Limb (tissue), 2 donors: ENCODE measurements at regions not wholly inside any gene's neighbourhood (a gene's known extent, or its start where the extent isn't known, plus 50 kb on each side); places are given as distances from the start of the nearest gene placed in this dataset.
"Not testable (repeated sequence)": the region's sequence is repeated elsewhere in the genome, so short reads cannot be mapped to it uniquely, and the experiment has no call there.

Experiments used
- DNase-seq, 2 donors: peaks; one replicate each; pipeline ENCODE4 v3.0.0-alpha.2; 2016; ENCODE audit errors: extremely low spot score in 2 of 2

GRCh38 chr11:21723678-21724077, 469.2 kb upstream of the ANO5 start:
- no peak for DNase-seq

- DNase-seq, result no peak
Measured at GRCh38 chr11:21727102-21727501, 465.8 kb upstream of the ANO5 start.

GRCh38 chr11:21736404-21736803, 456.5 kb upstream of the ANO5 start:
- no peak for DNase-seq

DNA sequence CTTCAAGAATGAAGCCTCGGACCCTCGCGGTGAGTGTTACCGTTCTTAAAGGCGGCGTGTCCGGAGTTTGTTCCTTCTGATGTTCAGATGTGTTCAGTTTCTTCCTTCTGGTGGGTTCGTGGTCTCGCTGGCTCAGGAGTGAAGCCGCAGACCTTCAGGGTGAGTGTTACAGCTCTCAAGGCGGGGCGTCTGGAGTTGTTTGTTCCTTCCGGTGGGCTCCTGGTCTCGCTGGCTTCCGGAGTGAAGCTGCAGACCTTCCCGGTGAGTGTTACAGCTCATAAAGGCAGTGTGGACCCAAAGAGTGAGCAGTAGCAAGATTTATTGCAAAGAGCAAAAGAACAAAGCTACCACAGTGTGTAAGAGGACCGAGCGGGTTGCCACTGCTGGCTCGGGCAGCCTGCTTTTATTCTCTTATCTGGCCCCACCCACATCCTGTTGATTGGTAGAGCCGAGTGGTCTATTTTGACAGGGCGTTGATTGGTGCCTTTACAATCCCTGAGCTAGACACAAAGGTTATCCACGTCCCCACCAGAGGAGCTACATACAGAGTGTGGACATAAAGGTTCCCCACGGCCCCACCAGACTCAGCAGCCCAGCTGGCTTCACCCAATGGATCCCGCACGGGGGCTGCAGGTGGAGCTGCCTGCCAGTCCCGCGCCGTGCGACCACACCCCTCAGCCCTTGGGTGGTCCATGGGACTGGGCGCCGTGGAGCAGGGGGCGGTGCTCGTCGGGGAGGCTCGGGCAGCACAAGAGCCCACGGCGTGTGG, 440.2 kb upstream of the ANO5 start:
- DNase-seq, result not testable (repeated sequence)

DNA sequence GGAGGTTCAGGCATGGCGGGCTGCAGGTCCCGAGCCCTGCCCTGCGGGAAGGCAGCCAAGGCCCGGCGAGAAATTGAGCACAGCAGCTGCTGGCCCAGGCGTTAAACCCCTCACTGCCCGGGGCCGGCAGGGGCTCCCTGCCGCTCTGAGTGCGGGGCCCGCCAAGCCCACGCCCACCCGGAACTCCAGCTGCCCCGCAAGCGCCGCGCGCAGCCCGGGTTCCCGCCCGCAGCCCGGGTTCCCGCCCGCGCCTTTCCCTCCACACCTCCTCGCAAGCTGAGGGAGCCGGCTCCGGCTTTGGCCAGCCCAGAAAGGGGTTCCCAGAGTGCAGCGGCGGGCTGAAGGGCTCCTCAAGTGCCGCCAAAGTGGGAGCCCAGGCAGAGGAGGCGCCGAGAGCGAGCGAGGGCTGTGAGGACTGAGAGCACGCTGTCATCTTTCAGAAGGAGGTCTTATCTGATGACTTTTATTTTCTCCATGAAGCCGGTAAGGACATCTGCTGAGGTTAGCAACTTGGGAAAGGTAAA, 439.6 kb upstream of the ANO5 start:
- not testable (repeated sequence) for DNase-seq

DNA sequence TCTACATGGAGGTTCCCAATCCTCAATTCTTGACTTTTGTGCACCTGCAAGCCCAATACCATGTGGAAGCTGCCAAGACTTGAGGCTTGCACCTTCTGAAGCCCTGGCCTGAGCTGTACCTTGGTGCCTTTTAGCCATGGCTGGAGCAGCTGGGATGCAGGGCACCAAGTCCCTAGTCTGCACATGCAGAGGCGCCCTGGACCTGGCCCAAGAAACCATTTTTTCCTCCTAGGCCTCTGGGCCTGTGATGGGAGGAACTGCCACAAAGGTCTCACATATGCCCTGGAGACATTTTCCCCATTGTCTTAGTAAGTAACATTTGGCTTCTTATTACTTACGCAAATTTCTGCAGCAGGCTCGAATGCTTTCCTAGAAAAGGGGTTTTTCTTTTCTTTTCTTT, 431.9 kb upstream of the ANO5 start:
- no peak for DNase-seq

GRCh38 chr11:21768388-21768787, 424.5 kb upstream of the ANO5 start:
- no peak for DNase-seq

DNA sequence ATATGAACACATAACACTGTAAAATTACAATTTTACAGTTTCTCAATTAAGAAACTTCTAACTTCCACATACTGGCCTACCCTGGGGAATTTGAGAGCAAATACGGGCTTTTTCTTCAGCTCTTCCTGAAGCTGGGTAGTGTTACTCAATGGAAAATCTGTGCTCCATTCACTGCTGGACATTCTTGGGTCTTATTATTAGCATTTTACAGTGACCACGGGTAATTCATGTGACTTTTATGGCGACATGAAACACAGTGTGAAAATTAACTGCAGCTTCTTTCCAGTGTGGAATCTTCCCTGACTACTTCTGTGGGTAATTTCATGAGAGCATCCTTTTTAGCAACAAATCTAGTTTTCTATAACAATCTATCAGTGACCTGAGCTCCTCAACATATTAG, 423.7 kb upstream of the ANO5 start:
- no peak for DNase-seq

DNA sequence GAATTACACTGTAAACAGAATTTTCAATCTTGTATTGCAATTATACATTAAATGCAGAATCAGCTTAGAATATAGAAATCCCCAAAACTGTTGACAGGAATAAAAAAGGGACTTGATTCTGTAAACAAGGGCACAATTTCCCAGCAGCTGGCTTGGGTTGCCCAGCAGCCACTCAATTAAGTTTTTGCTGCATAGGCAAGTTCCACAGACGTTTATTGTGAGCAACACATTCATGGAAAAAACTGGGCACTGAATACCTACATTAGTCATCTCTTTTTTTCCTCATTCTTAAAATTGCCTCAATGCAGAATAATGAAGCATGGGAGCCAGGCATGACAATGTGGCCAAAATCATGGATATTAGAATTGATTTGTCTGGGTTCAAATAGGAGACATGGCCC, 421.8 kb upstream of the ANO5 start:
- DNase-seq, result no peak

DNA sequence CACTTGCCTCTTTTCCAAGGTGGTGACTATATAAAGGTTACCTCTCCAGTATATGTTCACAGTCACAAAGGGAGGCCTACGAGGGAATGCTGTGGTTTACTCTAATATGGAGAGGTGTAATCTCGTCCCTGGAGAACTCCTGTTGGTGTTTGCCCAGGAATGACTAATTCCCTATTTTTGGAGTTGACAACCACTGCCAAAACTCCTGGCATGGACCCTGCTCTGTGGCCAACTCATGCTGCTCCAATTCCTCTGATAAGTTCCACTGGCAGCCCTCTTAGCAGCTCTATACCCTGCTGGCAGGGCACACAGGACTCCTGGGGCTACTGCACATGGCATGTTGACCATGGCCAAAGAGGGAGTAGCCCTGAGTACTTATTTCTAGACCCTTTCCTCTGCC, 418.7 kb upstream of the ANO5 start:
- DNase-seq, result no peak

- no peak for DNase-seq
Measured at GRCh38 chr11:21775911-21776310, 417.0 kb upstream of the ANO5 start.

GRCh38 chr11:21783954-21784353, 408.9 kb upstream of the ANO5 start:
- DNase-seq, result no peak

DNA sequence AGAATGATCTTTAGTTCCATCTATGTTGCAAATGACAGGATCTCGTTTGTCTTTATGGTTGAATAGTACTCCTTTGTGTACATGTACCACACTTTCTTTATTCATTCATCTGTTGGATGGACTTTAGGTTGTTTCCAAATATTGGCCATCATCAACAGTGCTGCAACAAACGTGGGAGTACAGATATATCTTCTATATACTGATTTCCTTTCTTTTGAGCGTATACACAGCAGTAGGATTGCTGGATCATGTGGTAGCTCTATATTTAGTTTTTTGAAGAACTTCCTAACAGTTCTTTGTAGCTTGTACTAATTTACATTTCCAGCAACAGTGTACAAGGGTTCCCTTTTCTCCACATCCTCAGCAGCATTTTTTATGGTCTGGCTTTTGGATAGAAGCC, 407.5 kb upstream of the ANO5 start:
- no peak for DNase-seq

- no peak for DNase-seq
Measured at GRCh38 chr11:21794306-21794705, 398.6 kb upstream of the ANO5 start.

GRCh38 chr11:21798216-21798615, 394.7 kb upstream of the ANO5 start:
- DNase-seq, result no peak

- not testable (repeated sequence) for DNase-seq
Measured at GRCh38 chr11:21804523-21804922, 388.4 kb upstream of the ANO5 start.

DNA sequence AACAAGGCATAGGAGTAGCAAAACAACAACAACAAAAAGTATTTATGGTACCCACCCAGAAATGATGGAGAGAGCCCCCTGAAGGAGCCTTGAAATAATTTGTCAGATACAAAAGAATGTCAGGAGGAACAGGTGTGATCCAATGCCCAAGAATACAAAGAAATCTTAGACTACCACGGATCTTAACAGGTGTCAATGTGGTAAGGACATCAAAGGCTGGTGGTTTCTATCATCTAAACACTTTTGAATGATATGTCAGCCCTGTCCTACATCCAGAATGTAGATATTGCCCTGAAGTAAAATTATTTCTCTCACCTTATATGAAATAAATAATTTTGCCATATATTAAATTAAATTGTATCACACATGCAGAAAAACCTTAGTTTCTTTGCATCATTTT, 386.4 kb upstream of the ANO5 start:
- no peak for DNase-seq

DNA sequence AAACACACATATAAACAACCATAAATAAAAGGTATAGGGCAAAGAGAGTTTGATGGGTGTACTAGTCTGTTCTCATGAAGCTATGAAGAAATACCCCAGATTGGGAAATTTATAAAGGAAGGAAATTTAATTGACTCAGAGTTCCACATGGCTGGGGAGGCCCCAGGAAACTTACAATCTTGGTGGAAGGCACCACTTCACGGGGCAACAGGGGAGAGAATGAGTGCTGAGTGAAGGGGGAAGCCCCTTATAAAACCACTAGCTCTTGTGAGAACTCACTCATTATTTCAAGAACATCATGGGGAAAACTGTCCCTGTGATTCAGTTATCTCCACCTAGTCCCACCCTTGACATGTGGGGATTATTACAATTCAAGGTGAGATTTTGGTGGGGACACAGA, 385.9 kb upstream of the ANO5 start:
- no peak for DNase-seq

GRCh38 chr11:21807350-21807749, 385.5 kb upstream of the ANO5 start:
- no peak for DNase-seq

DNA sequence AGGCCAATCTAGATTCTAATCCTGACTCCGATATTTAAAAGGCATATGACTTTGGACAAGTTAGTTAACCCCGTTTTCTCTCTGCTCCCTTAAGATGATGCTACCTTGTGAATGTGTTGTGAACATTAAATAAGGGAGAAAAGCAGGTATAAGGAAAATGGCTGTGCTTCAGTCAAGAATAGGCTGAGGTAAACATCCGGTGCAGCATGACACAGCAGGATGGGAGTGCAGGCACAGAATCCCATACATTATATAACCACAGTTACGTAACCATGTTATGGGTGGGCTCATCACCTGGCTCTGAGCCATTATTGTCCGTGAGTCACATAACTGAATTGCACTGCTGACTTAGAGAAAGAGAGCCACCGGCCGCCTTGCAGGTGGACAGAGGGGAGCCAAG, 382.2 kb upstream of the ANO5 start:
- DNase-seq, result no peak

DNA sequence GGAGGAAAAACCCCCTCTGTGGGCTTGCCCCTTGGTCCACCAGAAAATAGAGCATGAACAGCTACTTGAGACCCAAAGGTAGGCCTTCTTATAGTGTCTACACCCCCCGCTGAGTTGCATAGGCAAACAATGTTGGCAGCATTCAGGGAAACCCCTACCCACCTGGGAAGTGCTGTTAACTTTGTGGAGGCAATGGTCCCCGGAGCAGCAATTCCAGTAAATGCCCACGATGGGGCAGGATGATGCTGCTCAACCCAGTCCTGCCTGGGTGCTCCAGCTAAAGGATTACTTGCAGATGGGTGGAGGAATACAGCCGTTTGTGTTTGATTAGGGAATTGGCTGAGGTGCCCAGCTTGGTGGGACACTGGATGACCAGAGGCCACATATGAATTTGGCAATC, 381.3 kb upstream of the ANO5 start:
- no peak for DNase-seq

GRCh38 chr11:21814169-21814568, 378.7 kb upstream of the ANO5 start:
- no peak for DNase-seq

DNA sequence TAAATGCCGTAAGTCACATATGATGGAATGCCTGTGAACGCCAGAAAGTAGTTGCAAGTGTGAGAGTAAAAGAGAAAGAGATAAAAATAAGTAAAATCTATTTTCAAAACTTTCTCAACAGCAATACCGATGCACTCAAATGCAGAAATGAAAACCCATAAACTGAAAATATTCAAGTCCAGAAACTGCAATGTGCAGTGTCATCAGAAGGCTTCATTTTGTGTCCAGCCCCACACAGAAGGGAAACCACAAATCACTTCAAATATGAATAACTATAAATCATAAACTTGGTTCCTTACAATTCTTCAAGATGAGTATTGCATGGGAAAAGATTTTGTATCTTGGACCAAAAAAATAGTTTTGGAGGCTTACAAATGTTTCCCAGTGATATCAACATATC, 375.2 kb upstream of the ANO5 start:
- DNase-seq, result no peak

DNA sequence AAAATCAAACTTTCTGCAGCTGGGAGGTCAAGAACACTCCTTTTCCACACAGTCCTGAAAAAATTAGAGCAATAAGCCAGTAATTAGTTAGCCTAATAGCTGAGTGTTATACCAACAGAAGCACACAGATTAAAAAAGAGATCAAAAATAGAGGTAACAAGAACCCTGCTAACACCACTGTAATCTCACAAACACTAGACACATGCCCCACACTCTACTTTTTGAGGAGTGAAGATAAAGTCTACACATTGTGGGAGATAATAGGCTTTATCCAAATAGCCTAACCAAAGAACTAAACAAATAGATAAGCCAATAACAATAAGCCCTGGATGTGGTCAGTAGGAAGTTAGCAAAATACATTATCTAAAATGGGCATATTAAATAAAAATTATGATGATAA, 372.7 kb upstream of the ANO5 start:
- no peak for DNase-seq
